ENCODE measurements at regions not wholly inside any gene's neighbourhood (a gene's known extent, or its start where the extent isn't known, plus 50 kb on each side); places are given as distances from the start of the nearest gene placed in this dataset.

DNA sequence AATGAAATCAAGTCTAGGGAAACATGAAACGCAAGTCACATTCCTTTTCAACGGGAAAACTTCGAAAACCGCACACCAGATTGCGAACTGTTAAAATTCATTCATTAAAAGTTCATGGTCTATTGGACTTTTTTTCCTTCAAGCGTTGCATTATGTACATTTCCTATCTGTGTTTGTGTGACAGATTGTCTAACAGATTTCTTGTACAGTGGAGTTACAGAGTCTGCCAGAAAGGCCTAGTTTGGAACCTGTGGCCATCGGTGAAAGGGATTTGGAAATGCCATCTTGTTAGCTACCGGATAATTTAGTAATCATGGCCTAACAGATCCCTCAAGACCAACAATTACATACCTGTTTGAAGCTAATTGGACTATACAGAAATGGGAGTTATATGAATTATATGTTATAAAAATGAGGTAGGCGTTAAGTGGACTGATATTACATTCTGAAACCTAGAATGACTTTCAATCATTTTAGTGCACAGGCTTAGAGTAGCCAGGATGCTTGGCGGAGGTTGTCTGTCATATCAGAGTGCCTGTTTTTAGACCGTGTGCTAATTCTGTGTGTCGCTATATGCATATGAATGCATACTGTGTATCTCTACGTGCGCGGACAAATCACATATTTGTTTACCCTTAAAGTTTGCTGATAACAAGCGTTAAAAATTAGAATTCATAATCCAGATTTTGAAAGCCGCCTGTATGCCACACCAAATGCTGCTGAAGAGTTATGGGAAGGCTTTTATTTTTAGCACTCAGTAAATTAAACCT lies 885.4 kb upstream of the RBFOX1 start:
- in situ Hi-C loops (cut with MboI; ENCODE audit: low sequenced_read_pairs): no loop called here

DNA sequence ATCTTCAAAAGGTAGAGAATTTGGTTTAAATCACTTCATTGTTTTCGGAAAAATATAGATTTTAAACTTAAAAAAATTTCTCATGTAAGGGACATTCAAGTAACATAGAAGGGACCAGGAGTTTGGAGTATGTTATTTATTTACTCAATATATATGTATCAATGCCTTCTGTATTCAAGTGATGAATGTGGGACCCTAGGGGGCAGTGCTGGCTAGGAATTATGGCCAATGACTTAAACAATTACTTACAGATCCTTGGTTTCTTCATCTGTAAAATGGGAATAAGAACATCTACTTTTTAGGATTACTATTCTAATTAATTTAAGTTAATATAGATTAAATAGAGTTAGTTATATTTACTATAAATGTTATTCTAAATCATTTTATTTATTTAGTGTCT lies 886.3 kb upstream of the RBFOX1 start:
- in situ Hi-C loops (cut with MboI; ENCODE audit: low sequenced_read_pairs): no loop called here

DNA sequence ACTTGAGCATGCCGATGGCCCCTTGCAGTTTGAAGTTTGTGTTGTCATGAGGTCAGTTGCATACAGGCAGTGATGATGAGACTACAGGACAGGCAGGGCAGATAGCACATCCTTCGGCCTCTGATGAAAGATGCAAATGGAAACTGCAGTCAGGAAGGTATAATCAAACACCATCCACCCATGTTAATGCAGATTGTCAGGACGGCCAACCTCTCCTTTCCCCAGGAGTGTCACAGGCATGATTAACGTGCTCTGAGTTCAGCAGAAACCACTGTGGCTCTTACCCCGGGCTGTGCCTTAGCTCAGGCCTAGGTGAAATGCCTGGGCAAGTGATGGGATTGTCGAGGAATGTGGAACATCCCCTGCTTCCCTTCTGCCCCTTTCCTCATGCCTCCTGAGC lies 893.5 kb upstream of the RBFOX1 start:
- in situ Hi-C loops (cut with MboI; ENCODE audit: low sequenced_read_pairs): no loop called here

DNA sequence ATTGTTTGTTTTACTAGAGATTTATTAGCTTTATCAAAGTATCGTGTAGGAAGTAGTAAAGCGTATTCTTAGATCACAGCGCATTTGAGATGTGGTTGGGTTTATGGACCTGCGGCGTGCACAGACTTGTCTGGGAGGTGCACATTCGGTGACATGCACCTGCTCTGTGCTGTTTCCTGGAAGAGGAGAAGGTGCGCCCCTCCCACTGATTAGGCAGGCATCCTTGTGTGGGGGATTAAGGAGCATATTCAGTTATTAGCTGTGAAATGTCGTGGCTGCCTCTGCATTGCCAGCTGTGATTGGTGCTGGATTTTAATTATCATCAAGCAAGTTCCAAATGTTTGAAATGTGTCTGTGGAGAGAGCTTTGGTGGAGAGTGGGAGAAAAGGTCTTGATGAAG lies 903.8 kb upstream of the RBFOX1 start:
- in situ Hi-C loops (cut with MboI; ENCODE audit: low sequenced_read_pairs): no loop called here

DNA sequence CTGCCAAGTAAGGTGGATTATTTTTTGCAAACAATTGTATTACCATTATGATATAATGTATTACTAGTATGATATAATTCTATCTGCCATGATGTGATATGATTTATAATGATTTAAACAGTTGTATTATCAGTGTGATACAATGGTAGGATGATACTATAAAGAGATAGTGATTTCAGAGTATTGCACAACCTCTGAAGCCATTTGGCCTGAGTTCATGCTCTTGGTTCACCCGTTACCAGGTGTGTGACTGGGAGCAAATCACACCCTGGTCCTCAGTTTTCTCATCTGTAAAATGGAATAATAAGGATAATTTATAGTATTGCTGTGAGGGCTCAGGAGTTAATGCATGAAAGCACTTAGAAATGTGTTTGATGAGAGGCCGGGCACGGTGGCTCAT lies 905.0 kb upstream of the RBFOX1 start:
- in situ Hi-C loops (cut with MboI; ENCODE audit: low sequenced_read_pairs): no loop called here

DNA sequence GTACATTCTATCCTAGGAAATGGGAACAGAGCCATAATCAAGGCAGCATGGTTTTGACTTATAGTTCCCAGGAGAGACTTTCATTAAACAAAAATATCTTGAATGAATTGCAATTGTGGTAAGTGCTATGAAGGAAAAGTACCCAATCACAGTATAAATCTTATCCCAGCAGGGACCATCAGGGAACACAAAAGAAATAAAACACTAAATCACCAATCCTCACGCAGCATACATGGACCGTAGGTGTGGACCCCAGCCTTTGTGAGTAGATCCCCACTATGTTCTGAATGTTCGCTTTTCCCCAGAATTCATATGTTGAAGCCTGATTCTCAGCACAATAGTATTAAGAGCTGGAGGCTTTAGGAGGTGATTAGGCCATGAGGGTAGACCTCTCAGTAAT lies 925.0 kb upstream of the RBFOX1 start:
- in situ Hi-C loops (cut with MboI; ENCODE audit: low sequenced_read_pairs): no loop called here

DNA sequence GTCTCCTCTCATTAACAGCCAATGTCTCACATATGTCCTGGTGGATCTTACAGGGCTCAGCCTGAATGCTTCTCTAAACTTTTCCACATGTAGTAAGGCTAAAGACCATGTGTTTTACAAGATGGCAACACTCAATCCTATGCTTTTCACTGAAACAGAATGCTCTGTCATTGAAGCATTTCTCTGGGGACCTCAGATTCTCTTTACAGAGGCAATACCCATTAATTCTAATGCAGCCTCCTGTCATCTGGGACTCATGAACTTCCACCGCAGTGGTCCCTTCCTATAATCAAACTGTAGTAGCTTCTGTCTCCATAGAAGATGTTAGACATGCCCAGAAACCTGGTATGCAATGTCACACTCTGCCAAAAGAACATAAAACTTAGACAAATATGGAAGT lies 926.6 kb upstream of the RBFOX1 start:
- in situ Hi-C loops (cut with MboI; ENCODE audit: low sequenced_read_pairs): no loop called here

DNA sequence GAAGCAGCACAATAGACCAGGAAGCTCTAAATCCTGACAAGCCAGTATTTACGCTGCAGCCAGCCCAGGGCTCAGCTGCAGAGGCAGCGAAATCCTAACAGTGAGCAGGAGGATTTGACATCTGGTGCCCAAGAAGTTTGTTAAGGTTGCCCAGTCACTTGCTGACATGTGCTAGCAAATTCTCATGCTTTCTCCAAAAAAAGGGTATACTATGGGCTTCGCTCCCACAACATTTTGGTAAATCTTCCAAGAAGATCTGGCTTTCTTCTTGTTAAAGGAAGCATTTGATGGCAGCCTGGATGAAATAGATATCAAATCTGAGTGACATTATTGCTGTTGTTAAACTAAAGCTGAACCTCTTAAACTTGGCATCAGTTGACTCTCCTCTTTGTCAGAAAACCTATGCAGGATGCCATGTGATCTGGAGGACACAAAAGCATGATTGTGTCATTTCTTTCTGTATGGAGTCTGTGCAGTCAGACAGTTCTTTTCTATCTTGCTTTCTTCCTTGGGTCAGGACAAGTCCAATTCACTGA lies 949.7 kb upstream of the RBFOX1 start:
- in situ Hi-C loops (cut with MboI; ENCODE audit: low sequenced_read_pairs): no loop called here

DNA sequence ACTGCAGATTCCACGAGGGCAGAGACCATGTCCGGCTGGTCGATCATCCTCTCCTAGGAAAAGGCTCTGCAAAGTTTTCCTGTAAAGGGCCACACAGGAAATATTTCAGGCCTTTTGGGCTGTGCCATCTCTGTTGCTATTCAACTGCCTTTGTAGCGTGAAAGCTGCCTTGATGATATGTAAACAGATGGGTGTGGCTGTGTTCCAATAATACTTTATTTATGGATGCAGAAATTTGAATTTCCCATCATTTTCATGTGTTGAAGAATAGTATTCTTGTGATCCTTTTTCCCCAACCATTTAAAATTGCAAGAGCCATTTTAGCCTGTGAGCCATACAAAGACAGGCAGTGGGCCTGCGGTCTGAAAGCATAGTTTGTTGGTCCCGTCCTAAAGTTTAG lies 950.7 kb upstream of the RBFOX1 start:
- in situ Hi-C loops (cut with MboI; ENCODE audit: low sequenced_read_pairs): no loop called here

DNA sequence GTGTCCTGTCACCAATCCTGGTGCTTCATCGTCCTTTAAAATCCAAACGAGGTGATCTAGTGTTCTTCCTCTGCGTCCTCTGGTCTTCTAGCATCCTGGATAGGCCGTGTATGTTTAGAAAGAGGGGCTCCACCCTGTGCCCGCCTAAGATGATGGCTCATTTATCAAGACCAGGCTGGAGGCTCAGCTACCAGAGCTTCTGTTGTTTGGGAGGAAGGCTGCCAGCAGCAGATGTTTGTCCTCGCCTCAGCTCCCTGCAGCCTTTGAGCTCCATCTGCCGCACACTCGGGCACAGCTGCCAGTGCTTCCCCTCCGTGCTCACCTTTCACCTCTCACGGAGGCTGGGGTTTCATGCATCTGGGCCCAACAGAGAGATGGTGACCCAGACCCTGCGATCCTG lies 954.7 kb upstream of the RBFOX1 start:
- in situ Hi-C loops (cut with MboI; ENCODE audit: low sequenced_read_pairs): no loop called here

DNA sequence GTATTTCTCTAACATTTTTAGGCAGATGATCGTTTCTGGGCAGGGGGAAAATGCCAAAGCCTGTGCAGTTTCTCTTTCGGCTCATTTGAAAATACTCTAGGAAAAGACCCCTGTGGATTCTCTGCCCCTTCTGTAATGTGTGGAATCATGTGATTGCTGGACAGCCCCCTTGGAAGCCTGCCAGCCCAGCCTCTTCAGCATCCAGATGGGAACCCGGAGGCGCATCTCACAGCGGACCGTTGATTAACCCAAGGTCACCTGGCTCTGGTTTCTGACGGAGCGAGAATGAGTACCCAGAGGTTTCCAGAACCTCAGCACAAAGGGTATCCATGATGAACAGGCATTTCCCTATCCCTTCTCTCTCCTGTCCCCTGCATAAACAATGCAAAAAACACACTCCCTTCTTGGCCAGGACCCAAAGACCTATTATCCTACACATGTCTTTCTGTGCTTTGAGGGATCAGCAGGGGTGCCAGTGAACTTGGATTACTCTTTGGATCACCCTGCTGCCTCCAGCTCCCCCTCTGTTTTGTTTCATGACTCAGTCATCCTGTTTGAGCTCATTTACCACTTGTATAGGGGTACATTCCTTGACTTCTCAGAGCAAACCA lies 957.1 kb upstream of the RBFOX1 start:
- in situ Hi-C loops (cut with MboI; ENCODE audit: low sequenced_read_pairs): no loop called here

DNA sequence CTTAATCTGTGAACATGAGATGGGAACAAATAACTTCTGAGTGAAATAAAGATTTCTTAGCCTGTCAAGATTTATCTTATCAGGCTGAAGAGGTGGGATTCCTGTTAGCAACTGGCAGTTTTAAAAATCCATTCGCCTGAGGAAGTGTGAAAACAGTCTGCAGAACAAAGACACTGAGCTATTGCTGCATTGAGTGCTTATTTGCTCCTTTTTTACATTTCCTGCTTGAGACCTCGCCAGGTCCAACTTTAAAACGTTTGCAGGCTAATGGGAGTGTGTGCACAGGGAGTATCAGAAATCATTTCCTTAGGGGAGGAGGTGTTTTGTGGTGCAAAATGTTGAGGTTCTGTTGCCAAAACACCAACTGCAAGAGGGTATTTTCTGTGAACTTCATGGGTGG lies 957.8 kb upstream of the RBFOX1 start:
- in situ Hi-C loops (cut with MboI; ENCODE audit: low sequenced_read_pairs): no loop called here

DNA sequence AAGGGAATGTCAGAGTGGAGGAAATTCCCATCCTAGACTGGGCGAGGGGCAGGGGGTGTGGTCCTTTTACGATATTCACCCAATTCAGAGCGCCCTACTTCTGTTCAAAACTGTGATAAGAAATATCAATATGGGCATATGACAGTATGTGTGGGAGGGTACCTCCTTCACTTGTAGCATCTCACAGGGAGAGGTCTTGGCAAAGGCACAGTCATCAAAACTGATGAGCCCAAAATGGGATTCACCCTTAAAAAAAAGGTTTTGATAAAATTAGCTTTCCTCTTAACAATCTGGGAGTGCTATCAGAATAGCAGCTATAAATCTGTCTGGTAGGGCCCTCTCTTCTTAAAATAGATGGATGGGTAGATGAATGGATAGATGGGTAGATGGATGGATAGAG lies 967.8 kb upstream of the RBFOX1 start:
- in situ Hi-C loops (cut with MboI; ENCODE audit: low sequenced_read_pairs): no loop called here

DNA sequence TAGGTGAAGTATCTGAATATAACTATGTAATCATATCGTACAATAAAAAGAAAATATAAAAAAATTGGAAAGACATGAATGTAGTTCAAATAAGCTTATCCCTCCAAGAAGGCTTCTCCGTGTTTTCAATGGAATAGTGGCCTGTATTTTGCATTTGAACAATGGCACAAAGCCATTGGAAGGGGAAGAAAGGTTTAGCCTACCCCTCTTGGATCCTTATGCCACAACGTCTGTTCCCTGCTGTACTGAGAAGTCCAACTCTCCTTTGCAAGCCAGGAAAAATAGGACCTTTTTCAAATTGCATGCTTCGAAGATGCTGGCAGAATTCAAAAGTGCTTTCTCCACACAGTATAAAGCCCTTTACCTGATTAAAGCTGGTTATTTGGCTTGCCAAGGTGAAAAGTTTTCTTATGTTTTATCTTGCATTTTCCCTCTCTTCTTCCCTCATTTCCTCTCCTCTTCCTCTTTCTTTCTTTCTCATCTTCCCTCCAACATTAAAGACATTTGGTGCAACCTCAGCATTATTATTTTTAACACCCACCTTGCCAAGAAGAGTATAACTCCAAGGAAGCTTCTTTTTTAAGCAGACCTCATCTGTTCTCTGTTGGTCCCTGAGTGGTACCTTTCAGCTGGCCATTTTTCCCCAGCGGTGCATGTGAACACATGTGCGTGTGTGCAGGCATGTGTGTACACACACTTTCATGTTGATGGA lies 968.6 kb upstream of the RBFOX1 start:
- in situ Hi-C loops (cut with MboI; ENCODE audit: low sequenced_read_pairs): no loop called here

DNA sequence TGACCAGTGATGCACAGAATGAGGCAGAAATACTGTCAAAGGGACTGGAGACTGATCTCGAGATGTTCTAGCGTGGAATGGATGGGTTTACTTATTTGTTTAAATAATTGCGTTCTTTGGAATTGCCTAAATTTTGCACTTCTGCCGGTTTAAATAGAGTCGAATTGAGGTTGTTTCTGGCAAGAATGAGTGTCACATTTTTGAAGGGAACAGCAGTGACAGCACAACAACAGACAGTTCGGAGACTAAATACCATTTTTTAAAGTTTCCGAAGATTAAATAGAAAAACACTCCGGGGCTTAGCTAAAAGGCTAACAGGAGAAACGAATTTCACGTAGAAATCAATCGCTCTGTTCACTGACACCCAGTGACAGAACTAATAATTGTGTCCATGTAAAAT lies 969.2 kb upstream of the RBFOX1 start:
- in situ Hi-C loops (cut with MboI; ENCODE audit: low sequenced_read_pairs): no loop called here

DNA sequence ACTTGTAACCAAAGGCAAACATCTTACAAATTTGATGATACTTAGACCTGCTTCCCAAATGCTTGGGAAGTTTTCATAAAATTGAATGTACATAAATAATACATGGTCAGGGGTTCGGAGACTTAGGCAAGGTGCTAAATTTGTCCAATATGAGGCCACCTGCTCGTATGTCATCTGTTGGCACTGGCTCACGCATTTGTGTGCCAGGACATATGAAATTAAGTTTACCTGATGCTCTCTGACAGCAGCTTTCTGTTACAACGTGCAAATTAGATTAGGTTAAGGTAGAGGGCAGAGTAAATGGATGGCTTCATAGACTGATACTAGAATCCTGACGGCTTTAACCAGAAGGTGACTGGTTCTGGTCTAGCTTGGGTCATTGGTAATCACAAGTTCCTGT lies 970.3 kb upstream of the RBFOX1 start:
- in situ Hi-C loops (cut with MboI; ENCODE audit: low sequenced_read_pairs): no loop called here

DNA sequence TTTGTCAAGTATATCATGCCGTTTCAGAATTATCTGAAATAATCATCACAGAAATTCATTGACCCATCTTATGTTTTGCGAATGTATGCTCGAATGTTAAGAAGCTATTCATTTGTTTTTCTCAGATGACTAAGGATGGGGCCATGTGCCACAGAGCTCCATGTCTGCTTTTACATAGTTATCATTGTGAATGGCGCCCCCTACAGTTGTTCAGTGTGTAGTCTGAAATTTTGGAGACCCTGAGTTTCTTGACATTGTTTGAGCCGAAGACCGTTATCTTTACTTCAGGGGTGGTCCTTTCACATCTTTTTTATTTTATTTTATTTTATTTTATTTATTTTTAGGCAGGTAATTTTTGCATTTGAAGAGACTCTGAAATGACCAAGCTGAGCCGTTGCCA lies 972.0 kb upstream of the RBFOX1 start:
- in situ Hi-C loops (cut with MboI; ENCODE audit: low sequenced_read_pairs): no loop called here

DNA sequence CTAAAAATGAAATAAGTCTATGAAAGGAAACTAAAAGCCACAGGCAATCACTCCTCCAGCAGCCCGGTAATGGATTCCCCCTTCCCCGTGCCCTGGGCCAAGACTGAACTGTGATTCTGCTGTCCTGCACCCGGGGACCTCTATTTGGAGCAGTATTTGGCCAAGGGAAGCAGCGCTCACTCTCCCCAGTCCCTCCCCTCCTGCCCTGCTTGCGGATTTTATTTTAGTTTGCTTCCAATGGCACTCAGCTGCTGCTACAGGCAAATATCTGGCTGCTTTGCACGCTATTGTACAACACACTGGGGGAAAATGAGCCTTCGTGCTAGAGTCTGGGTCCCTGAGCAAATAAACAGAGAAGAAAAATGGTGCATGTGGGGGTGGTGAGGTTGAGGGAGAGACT lies 975.7 kb upstream of the RBFOX1 start:
- in situ Hi-C loops (cut with MboI; ENCODE audit: low sequenced_read_pairs): no loop called here

DNA sequence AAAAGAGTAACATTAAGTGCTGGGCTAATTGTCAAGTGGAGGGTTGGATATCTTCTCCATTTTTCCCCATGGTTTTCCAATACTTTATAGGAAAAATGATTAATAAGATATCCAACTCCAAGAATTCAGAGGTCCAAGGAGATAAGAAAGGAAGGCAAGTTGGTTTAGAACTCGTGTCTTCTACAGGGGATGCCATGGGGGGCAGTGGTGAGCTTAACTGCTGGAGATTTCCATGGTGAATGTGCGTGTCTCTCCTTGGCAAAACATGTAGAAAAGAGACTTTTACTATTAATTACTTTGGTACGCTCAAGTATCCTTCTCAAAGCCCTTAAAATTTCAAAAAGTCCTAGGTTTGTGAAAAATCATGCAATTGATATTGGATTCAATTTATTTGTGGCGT lies 982.9 kb upstream of the RBFOX1 start:
- in situ Hi-C loops (cut with MboI; ENCODE audit: low sequenced_read_pairs): no loop called here

DNA sequence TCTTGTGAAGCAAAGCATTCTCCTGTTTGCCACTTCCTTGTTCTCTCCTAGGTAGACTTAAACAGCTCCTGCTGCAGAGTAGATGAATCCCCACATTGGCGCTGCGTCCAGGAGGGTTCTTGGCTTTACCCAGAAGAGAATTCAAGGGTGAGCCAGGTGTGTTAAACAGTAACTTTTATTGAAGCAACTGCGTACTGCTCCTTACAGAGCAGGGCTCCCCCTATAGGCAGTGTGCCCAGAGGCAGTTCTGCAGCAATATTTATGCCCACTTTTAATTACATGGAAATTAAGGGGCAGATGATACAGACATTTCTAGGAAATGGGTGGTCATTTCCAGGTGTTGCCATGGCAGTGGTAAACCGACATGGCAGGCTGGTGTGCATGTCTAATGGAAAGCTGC lies 987.6 kb upstream of the RBFOX1 start:
- in situ Hi-C loops (cut with MboI; ENCODE audit: low sequenced_read_pairs): no loop called here

DNA sequence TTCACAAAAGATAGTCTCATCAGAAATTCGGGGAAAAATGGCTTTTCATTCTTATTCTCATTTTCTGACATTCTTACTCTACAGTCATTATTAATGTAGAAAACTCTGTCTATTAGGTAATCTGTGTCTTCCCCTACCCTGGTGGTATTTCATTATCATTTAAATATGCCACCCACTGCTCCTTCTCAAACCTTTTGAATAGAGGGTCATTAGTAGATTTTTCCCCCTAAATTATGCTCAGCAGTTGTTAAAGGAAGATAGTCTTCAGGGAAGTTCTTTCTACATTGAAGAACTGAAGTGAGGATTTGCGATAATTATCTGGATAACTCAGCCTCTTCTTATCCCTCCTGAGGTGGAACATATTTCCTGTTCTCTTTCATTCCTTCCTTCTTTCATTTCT lies 989.5 kb upstream of the RBFOX1 start:
- in situ Hi-C loops (cut with MboI; ENCODE audit: low sequenced_read_pairs): no loop called here

DNA sequence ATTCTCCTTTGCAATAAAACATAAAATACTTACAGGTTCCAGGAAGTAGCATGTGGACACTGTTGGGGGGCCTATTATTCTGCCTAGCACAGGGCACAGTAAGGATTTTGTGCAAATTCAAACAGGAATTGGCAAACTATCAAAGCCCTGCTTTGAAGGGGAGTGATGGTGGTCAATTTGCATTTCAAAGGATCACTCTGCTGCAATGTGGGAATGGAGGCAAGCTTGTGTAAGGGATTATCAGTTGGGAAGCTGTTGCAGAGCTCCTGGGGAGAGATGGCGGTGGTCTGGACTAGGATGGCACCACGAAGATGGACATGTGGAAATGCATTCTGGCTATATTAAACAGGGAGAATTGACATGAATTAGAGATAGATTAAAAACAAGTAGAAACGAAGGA lies 990.7 kb upstream of the RBFOX1 start:
- in situ Hi-C loops (cut with MboI; ENCODE audit: low sequenced_read_pairs): no loop called here

All from HL-60/S4 (cell line).